ENCODE measurements at regions not wholly inside any gene's neighbourhood (a gene's known extent, or its start where the extent isn't known, plus 50 kb on each side); places are given as distances from the start of the nearest gene placed in this dataset.

- no peak for DNase-seq
Observed at GRCh38 chr12:106001105-106001836, 137.5 kb downstream of the NUAK1 start.

GRCh38 chr12:106001837-106002218 lies 136.9 kb downstream of the NUAK1 start:
- DNase-seq = no peak

- no peak for DNase-seq
Observed at GRCh38 chr12:106003297-106003696, 135.5 kb downstream of the NUAK1 start.

- no peak for DNase-seq
Observed at GRCh38 chr12:106004289-106004688, 134.5 kb downstream of the NUAK1 start.

GRCh38 chr12:106006382-106006781 lies 132.4 kb downstream of the NUAK1 start:
- DNase-seq = no peak

GRCh38 chr12:106006940-106007339 lies 131.8 kb downstream of the NUAK1 start:
- no peak for DNase-seq

GRCh38 chr12:106010741-106011140 lies 128.0 kb downstream of the NUAK1 start:
- no peak for DNase-seq
